Upper lobe of left lung (tissue), 4 donors: ENCODE measurements at regions not wholly inside any gene's neighbourhood (a gene's known extent, or its start where the extent isn't known, plus 50 kb on each side); places are given as distances from the start of the nearest gene placed in this dataset.

Experiments used
- CTCF ChIP-seq, 6 experiments: fragments of 450-650 bp in 4 of 6; fragments of 200-600 bp in 2 of 6; sonication (generic) in 2 of 6; IDR thresholded peaks; one replicate each; pipeline ENCODE4 v1.5.1; 2016 to 2019; ENCODE audit warnings: antibody characterized with exemption in 6 of 6
- POLR2A ChIP-seq, 4 donors: fragments of 450-650 bp; IDR thresholded peaks; one replicate each; pipeline ENCODE4 v1.5.1; 2016 to 2017; ENCODE audit warnings: antibody characterized with exemption in 4 of 4, mild to moderate bottlenecking in 2 of 4

GRCh38 chr1:98345417-98345816, 316.1 kb upstream of the SNX7 start:
- TF ChIP-seq CTCF (IDR thresholded peaks at IDR 0.05) (no peak), POLR2A (IDR thresholded peaks at IDR 0.05) (no peak)
